ENCODE measurements at regions not wholly inside any gene's neighbourhood (a gene's known extent, or its start where the extent isn't known, plus 50 kb on each side); places are given as distances from the start of the nearest gene placed in this dataset.

GRCh38 chr18:78926243-78926615 is 53.4 kb upstream of the SALL3 start:
- no peaks in the 10 kb centered on the region for H3K27me3 ChIP-seq (ENCODE audit: control insufficient read depth in 1 of 2, insufficient read depth in 2 of 2, low read length in 1 of 2)
- 93% methylated on average over 12 of the region's 12 CpGs for WGBS, 2 donors
- no peak for DNase-seq
- H3K36me3 ChIP-seq (ENCODE audit: control insufficient read depth in 1 of 2, insufficient read depth in 2 of 2, low read length in 1 of 2) = no peaks in the 10 kb centered on the region
- no peak overlapping the region for H3K4me3 ChIP-seq (ENCODE audit: low read length in 2 of 2)
- no peak overlapping the region for H3K27ac ChIP-seq (ENCODE audit: low read depth in 1 of 2, low read length in 2 of 2)
- intact Hi-C loops (cut with DNase I) = no loop called here
- H3K4me1 ChIP-seq (ENCODE audit: control insufficient read depth in 1 of 2, insufficient read depth in 2 of 2, low read length in 2 of 2) = no peaks in the 10 kb centered on the region
- H3K9me3 ChIP-seq (ENCODE audit: control insufficient read depth, low read length) = no peaks in the 10 kb centered on the region
- no peak for ATAC-seq (ENCODE audit: low FRiP score)

GRCh38 chr18:78927156-78927555 is 52.5 kb upstream of the SALL3 start:
- Histone ChIP-seq H3K4me1 (ENCODE audit: control insufficient read depth in 1 of 2, insufficient read depth in 2 of 2, low read length in 2 of 2) (no peaks in the 10 kb centered on the region), H3K36me3 (ENCODE audit: control insufficient read depth in 1 of 2, insufficient read depth in 2 of 2, low read length in 1 of 2) (no peaks in the 10 kb centered on the region), H3K9me3 (ENCODE audit: control insufficient read depth, low read length) (no peaks in the 10 kb centered on the region), H3K27ac (ENCODE audit: low read depth in 1 of 2, low read length in 2 of 2) (no peak overlapping the region), H3K4me3 (ENCODE audit: low read length in 2 of 2) (no peak overlapping the region), H3K27me3 (ENCODE audit: control insufficient read depth in 1 of 2, insufficient read depth in 2 of 2, low read length in 1 of 2) (no peaks in the 10 kb centered on the region)
- ATAC-seq (ENCODE audit: low FRiP score) (no peak), DNase-seq (no peak)
- intact Hi-C loops (cut with DNase I) = no loop called here
- WGBS, 2 donors = 73 to 78% methylated on average over 10 of the region's 10 CpGs

- Histone ChIP-seq H3K4me1 (ENCODE audit: control insufficient read depth in 1 of 2, insufficient read depth in 2 of 2, low read length in 2 of 2) (no peaks in the 10 kb centered on the region), H3K27me3 (ENCODE audit: control insufficient read depth in 1 of 2, insufficient read depth in 2 of 2, low read length in 1 of 2) (no peaks in the 10 kb centered on the region), H3K27ac (ENCODE audit: low read depth in 1 of 2, low read length in 2 of 2) (no peak overlapping the region), H3K36me3 (ENCODE audit: control insufficient read depth in 1 of 2, insufficient read depth in 2 of 2, low read length in 1 of 2) (no peaks in the 10 kb centered on the region), H3K9me3 (ENCODE audit: control insufficient read depth, low read length) (no peaks in the 10 kb centered on the region), H3K4me3 (ENCODE audit: low read length in 2 of 2) (no peak overlapping the region)
- no peak for DNase-seq
- no peak for ATAC-seq (ENCODE audit: low FRiP score)
- intact Hi-C loops (cut with DNase I) = no loop called here
- WGBS, 2 donors = 89 to 93% methylated on average over 11 of the region's 11 CpGs
Measured at GRCh38 chr18:78927616-78928015, 52.0 kb upstream of the SALL3 start.

- intact Hi-C loops (cut with DNase I) = no loop called here
- Histone ChIP-seq H3K4me3 (ENCODE audit: low read length in 2 of 2) (no peak overlapping the region), H3K27ac (ENCODE audit: low read depth in 1 of 2, low read length in 2 of 2) (no peak overlapping the region), H3K36me3 (ENCODE audit: control insufficient read depth in 1 of 2, insufficient read depth in 2 of 2, low read length in 1 of 2) (no peaks in the 10 kb centered on the region), H3K27me3 (ENCODE audit: control insufficient read depth in 1 of 2, insufficient read depth in 2 of 2, low read length in 1 of 2) (no peaks in the 10 kb centered on the region), H3K4me1 (ENCODE audit: control insufficient read depth in 1 of 2, insufficient read depth in 2 of 2, low read length in 2 of 2) (no peaks in the 10 kb centered on the region), H3K9me3 (ENCODE audit: control insufficient read depth, low read length) (no peaks in the 10 kb centered on the region)
- ATAC-seq (ENCODE audit: low FRiP score) = no peak
- DNase-seq = no peak
- 89 to 90% methylated on average over 16 of the region's 16 CpGs for WGBS, 2 donors
Measured at GRCh38 chr18:78928076-78928475, 51.5 kb upstream of the SALL3 start.

GRCh38 chr18:78929516-78929915 is 50.1 kb upstream of the SALL3 start:
- Histone ChIP-seq H3K9me3 (ENCODE audit: control insufficient read depth, low read length) (no peaks in the 10 kb centered on the region), H3K27me3 (ENCODE audit: control insufficient read depth in 1 of 2, insufficient read depth in 2 of 2, low read length in 1 of 2) (no peaks in the 10 kb centered on the region), H3K36me3 (ENCODE audit: control insufficient read depth in 1 of 2, insufficient read depth in 2 of 2, low read length in 1 of 2) (no peaks in the 10 kb centered on the region), H3K4me1 (ENCODE audit: control insufficient read depth in 1 of 2, insufficient read depth in 2 of 2, low read length in 2 of 2) (no peaks in the 10 kb centered on the region), H3K27ac (ENCODE audit: low read depth in 1 of 2, low read length in 2 of 2) (no peak overlapping the region), H3K4me3 (ENCODE audit: low read length in 2 of 2) (no peak overlapping the region)
- DNase-seq (no peak), ATAC-seq (ENCODE audit: low FRiP score) (no peak)
- intact Hi-C loops (cut with DNase I) = no loop called here
- WGBS, 2 donors = 88 to 91% methylated on average over 15 of the region's 15 CpGs

Measured in aorta (tissue), 5 donors.